Bronchial epithelial cell (primary cell): ENCODE measurements at regions not wholly inside any gene's neighbourhood (a gene's known extent, or its start where the extent isn't known, plus 50 kb on each side); places are given as distances from the start of the nearest gene placed in this dataset.

Experiments
- DNase-seq: peaks from one replicate; pipeline ENCODE4 v3.0.0-alpha.2; 2010; ENCODE audit warnings: low read depth
- FAIRE-seq: peaks from 2 replicates; lab custom pipeline; 2011; peaks lifted over from hg19 to GRCh38; lab: Jason Lieb, UNC
- H3K27me3 ChIP-seq: 2 replicates; pipeline ENCODE4 v1.5.1; 2011; ENCODE audit warnings: low read length; ENCODE audit not compliant: control insufficient read depth, insufficient read depth
- H3K36me3 ChIP-seq: 2 replicates; pipeline ENCODE4 v1.5.1; 2011; ENCODE audit warnings: low read length; ENCODE audit not compliant: control insufficient read depth, insufficient read depth
- H3K4me3 ChIP-seq: 2 replicates; pipeline ENCODE4 v1.5.1; 2011; ENCODE audit warnings: mild to moderate bottlenecking, low read depth, low read length, control low read depth
- TF ChIP-seq, protein P1 (sequence below): IDR thresholded peaks from 2 replicates; pipeline ENCODE4 v1.5.1; 2011; ENCODE audit warnings: mild to moderate bottlenecking, moderate library complexity, low read length, control low read depth, inconsistent platforms; ENCODE audit not compliant: insufficient read depth, severe bottlenecking

DNA sequence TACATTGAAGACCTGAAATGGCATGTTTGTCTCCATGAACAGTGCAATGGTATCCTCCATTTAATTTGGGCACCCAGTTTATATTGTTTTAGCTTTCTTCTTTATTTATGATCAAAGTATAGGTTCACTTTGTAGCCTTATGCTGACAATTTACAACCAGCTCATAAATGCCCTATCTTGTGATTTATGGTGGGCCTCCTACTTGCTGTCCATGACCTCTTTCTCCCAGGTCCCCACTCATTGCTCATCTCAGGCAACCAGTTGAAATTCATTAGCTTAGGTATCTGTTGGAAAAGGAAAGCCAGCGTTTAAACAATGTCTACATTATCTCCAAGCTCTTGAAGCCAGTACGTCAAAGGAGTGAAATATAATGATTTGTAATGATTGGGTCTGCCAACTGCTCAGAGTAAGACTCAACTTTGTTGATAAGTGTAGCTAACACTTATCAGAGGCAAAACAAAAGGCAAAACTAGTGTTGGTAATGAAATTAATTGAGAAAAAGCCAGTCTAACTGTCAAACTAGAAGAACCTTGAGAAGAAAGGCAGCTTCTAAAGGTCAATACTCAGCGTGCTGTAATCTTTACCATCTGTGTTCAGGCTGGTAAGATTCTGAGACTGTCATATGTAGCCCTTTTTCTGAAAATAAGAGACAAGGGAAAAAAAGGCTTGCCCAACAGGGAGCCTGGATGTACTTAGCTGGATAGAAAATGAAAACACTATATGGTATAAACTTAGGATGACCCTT, 695.9 kb downstream of the EPHA4 start:
- FAIRE-seq, result no peak
- TF ChIP-seq, protein P1, sequence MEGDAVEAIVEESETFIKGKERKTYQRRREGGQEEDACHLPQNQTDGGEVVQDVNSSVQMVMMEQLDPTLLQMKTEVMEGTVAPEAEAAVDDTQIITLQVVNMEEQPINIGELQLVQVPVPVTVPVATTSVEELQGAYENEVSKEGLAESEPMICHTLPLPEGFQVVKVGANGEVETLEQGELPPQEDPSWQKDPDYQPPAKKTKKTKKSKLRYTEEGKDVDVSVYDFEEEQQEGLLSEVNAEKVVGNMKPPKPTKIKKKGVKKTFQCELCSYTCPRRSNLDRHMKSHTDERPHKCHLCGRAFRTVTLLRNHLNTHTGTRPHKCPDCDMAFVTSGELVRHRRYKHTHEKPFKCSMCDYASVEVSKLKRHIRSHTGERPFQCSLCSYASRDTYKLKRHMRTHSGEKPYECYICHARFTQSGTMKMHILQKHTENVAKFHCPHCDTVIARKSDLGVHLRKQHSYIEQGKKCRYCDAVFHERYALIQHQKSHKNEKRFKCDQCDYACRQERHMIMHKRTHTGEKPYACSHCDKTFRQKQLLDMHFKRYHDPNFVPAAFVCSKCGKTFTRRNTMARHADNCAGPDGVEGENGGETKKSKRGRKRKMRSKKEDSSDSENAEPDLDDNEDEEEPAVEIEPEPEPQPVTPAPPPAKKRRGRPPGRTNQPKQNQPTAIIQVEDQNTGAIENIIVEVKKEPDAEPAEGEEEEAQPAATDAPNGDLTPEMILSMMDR, result no peak
- Histone ChIP-seq H3K4me3 (no peak overlapping the region), H3K27me3 (no peaks in the 10 kb centered on the region), H3K36me3 (no peaks in the 10 kb centered on the region)
- no peak for DNase-seq

DNA sequence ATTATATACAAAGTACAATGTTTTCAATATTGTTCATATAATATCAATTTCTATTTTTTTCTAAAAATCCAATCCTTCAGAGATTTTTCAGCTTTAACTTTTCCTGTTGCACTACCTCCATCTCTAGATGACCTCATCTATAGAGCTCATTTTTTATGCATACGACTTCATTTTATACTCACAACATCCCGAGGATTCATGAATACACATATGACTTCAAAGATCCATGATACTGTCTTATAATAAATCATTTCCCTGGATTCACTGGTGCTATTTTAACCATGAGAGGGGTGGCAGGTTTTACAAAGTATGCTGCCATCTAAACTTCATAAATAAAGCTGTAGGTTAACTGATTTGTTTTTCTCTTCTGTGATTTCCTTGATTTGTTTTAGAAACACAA, 694.6 kb downstream of the EPHA4 start:
- DNase-seq (no peak), FAIRE-seq (no peak)
- H3K4me3 ChIP-seq, result no peak overlapping the region
- TF ChIP-seq, protein P1, result no peak
- H3K27me3 ChIP-seq, result no peaks in the 10 kb centered on the region
- no peaks in the 10 kb centered on the region for H3K36me3 ChIP-seq

DNA sequence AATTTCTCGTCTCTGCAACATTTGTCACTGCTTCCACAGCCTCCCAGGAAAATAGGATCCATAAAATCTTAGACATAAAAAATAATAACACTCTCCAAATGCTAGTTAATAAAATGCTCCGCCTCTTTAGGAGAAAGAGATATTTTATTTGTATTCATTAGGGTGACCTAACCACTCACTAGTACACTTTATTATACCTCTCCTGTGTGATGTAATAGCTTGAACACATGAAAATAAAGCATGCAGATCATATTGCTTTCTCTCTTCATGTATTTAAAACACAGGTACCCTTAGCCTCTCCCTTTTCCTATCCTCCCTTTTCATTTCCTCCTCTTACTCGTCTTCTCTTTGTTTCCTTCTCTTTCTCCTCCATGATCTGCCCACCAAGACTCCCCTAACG, 694.2 kb downstream of the EPHA4 start:
- Histone ChIP-seq H3K4me3 (no peak overlapping the region), H3K36me3 (no peaks in the 10 kb centered on the region), H3K27me3 (no peaks in the 10 kb centered on the region)
- FAIRE-seq, result no peak
- TF ChIP-seq, protein P1, result no peak
- no peak for DNase-seq

DNA sequence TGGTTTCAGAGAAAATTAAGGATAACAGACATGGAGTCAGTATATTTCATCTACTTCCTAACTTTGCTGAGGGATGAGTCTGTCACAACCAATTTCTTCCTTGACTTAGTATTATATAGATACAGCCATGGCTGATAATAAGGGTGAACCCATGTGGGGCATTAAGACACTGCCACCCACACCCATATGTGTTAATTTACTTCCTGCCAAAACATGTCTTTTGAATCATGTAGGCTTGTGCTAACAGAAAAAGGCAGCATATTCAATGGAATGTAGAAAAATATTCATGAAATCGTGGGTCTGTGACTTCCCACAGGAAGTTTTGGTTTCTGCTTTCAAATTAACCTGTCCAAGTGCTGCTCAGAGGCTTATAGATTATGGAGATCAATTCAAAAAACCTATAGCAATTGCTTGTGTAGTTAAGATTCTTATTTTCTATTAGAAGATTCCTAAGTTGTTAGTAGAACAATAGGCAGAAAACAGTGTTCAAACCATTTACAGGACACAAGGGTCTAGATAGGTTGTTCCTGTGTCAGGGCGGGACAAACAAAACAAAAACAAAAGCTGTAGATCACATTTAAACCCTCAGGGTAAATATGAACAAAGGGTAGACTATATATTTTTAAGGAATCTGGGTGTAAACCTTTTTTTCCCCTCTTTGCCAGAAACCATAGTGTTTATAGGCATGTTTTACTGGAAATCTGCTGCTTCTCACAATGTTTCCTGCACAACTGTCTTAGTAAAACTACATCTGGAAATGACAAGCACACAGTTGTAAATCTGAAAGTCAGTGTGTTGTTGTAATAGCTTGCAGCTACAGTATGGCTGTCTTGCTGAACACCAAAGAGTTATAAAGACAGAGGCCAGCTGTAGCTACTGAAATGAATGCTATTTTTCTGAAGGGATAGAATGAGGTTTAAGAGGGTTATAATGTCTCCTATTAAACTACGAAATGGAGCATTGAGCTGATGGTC, 691.2 kb downstream of the EPHA4 start:
- Histone ChIP-seq H3K4me3 (no peak overlapping the region), H3K27me3 (no peaks in the 10 kb centered on the region), H3K36me3 (no peaks in the 10 kb centered on the region)
- no peak for FAIRE-seq
- TF ChIP-seq, protein P1, result no peak
- DNase-seq, result peak; percentile 87

DNA sequence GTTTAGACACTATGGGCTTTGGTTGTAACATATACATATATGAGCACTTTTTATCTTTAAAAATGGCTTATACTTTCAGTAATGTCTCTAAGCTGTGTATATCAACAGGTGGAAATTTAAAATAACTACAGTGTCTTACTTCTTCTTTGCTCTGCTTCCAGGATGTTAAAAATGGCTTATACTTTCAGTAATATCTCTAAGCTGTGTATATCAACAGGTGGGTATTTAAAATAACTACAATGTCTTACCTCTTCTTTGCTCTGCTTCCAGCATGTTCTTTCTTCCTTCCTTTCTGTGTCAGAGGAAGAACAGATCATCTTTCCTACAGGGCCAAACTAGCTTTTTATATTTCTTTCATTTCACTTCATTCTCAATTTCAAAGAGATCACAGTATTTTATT, 689.6 kb downstream of the EPHA4 start:
- Histone ChIP-seq H3K27me3 (no peaks in the 10 kb centered on the region), H3K4me3 (no peak overlapping the region), H3K36me3 (no peaks in the 10 kb centered on the region)
- FAIRE-seq, result no peak
- DNase-seq, result no peak
- TF ChIP-seq, protein P1, result no peak
